Kidney (tissue), 13 donors: ENCODE measurements at regions not wholly inside any gene's neighbourhood (a gene's known extent, or its start where the extent isn't known, plus 50 kb on each side); places are given as distances from the start of the nearest gene placed in this dataset.

Experiments
- DNase-seq, 5 donors: peaks; one replicate each; pipeline ENCODE4 v3.0.0-alpha.2; 2013 to 2020
- FAIRE-seq: peaks from 2 replicates; lab custom pipeline; 2012; peaks lifted over from hg19 to GRCh38; lab: Jason Lieb, UNC
- H3K27ac ChIP-seq, 2 donors: one replicate each; pipeline ENCODE4 v1.7.0; 2013; ENCODE audit warnings: low read depth in 2 of 2, low read length in 2 of 2, inconsistent platforms in 1 of 2
- H3K27me3 ChIP-seq: one replicate; pipeline ENCODE4 v1.7.1; 2013; ENCODE audit warnings: low read length, inconsistent platforms; ENCODE audit not compliant: control insufficient read depth, insufficient read depth
- H3K36me3 ChIP-seq, 3 donors: one replicate each; pipeline versions ENCODE4 v1.7.0 to v1.7.1; 2013; ENCODE audit warnings: low read length in 3 of 3, control low read depth in 1 of 3, inconsistent platforms in 1 of 3; ENCODE audit not compliant: insufficient read depth in 3 of 3, control insufficient read depth in 2 of 3
- H3K4me1 ChIP-seq, 3 donors: one replicate each; pipeline versions ENCODE4 v1.7.0 to v1.7.1; 2013; ENCODE audit warnings: low read length in 3 of 3, inconsistent platforms in 1 of 3, low read depth in 1 of 3; ENCODE audit not compliant: control insufficient read depth in 2 of 3, insufficient read depth in 2 of 3
- H3K4me3 ChIP-seq, 3 donors: one replicate each; pipeline versions ENCODE4 v1.7.0 to v1.8.1; 2013; ENCODE audit warnings: low read length in 3 of 3, control low read depth in 1 of 3, inconsistent platforms in 1 of 3
- H3K9ac ChIP-seq, 3 donors: one replicate each; pipeline versions ENCODE4 v1.7.0 to v1.7.1; 2013; ENCODE audit warnings: low read length in 3 of 3, control low read depth in 1 of 3, inconsistent platforms in 1 of 3
- H3K9me3 ChIP-seq, 3 donors: one replicate each; pipeline versions ENCODE4 v1.7.0 to v1.7.1; 2013; ENCODE audit warnings: low read length in 3 of 3, control low read depth in 1 of 3, inconsistent platforms in 1 of 3; ENCODE audit not compliant: control insufficient read depth in 2 of 3, insufficient read depth in 1 of 3
- intact Hi-C: fragments of 100-400 bp; cut with DNase I; formaldehyde crosslinking; loops from one replicate; pipeline ENCODE4 v1.11.1; 2022
- TF ChIP-seq, protein P1 (sequence below): IDR thresholded peaks from 3 replicates; pipeline ENCODE4 v1.5.1; 2012; ENCODE audit warnings: mild to moderate bottlenecking, moderate library complexity, borderline replicate concordance; ENCODE audit not compliant: insufficient read depth; ENCODE audit errors: extremely low read depth
- donor health status: control.
- donor health status: control.
- donor health status: control.
- donor health status: control.
- donor health status: control.
- donor health status: DM: yes; HTN: yes; CAD: no.
- donor health status: Normal renal cell carcinoma (clear cell type).

GRCh38 chr5:87190687-87191086 is 77.0 kb upstream of the RASA1 start:
- no peak overlapping the region for H3K4me3 ChIP-seq
- intact Hi-C loops, result no loop called here
- no peaks in the 10 kb centered on the region for H3K36me3 ChIP-seq
- TF ChIP-seq, protein P1, sequence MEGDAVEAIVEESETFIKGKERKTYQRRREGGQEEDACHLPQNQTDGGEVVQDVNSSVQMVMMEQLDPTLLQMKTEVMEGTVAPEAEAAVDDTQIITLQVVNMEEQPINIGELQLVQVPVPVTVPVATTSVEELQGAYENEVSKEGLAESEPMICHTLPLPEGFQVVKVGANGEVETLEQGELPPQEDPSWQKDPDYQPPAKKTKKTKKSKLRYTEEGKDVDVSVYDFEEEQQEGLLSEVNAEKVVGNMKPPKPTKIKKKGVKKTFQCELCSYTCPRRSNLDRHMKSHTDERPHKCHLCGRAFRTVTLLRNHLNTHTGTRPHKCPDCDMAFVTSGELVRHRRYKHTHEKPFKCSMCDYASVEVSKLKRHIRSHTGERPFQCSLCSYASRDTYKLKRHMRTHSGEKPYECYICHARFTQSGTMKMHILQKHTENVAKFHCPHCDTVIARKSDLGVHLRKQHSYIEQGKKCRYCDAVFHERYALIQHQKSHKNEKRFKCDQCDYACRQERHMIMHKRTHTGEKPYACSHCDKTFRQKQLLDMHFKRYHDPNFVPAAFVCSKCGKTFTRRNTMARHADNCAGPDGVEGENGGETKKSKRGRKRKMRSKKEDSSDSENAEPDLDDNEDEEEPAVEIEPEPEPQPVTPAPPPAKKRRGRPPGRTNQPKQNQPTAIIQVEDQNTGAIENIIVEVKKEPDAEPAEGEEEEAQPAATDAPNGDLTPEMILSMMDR, result no peak
- no peak overlapping the region for H3K9ac ChIP-seq
- H3K27me3 ChIP-seq, result no peaks in the 10 kb centered on the region
- no peak for FAIRE-seq
- H3K27ac ChIP-seq, result no peak overlapping the region
- no peaks in the 10 kb centered on the region for H3K4me1 ChIP-seq
- H3K9me3 ChIP-seq, result no peaks in the 10 kb centered on the region
- no peak for DNase-seq

- Histone ChIP-seq H3K9ac (no peak overlapping the region), H3K36me3 (no peaks in the 10 kb centered on the region), H3K4me3 (no peak overlapping the region), H3K27ac (no peak overlapping the region), H3K9me3 (no peaks in the 10 kb centered on the region), H3K4me1 (no peaks in the 10 kb centered on the region), H3K27me3 (no peaks in the 10 kb centered on the region)
- no peak for FAIRE-seq
- DNase-seq, result no peak
- intact Hi-C loops, result no loop called here
- TF ChIP-seq, protein P1, result no peak
Measured at GRCh38 chr5:87191645-87192044, 76.0 kb upstream of the RASA1 start.

DNA sequence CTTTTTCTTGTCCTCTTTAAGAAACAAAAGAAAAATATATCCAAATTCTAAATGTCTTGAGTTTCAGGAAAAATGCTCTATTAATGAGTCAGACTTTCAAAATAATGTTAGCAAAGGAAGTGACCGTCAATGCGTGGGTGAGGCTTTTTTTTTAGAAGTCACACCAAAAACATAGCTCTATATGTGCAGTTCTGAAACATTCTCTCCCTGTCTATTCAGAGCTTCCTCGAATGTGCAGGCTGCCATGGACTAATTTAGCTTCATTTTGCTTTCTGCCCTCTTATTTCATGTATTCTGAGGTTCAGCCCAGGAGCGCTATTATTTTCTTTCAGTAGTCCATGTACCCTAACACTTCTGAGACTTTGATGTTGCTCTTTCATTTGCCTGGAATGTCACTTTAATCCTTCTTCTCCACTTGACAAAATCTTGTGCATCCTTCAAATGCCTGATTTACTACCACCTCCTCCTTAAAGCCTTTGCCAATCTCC is 72.5 kb upstream of the RASA1 start:
- Histone ChIP-seq H3K27me3 (no peaks in the 10 kb centered on the region), H3K4me1 (no peaks in the 10 kb centered on the region), H3K27ac (no peak overlapping the region), H3K9ac (no peak overlapping the region), H3K36me3 (no peaks in the 10 kb centered on the region), H3K4me3 (no peak overlapping the region), H3K9me3 (no peaks in the 10 kb centered on the region)
- intact Hi-C loops, result no loop called here
- no peak for FAIRE-seq
- TF ChIP-seq, protein P1, result no peak
- no peak for DNase-seq

DNA sequence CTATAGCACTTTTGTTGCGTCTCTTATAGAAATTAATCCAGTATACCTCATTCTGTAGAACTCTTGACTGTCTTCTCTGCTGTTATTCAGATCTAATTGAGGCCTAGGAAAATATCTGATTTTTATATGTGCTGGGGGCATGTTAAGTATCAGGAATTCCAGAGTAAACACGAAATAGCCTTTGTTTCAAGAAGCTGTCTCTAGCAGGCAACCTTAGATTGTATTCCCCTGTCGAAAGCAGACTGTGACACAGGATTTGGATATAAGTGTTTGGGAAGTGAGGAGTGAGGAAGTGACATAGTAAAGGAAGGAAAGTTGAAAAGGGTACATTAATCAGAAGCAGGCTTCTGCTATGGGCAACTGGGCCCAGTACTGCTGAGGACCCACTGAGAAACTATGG is 72.1 kb upstream of the RASA1 start:
- Histone ChIP-seq H3K27ac (no peak overlapping the region), H3K27me3 (no peaks in the 10 kb centered on the region), H3K9me3 (no peaks in the 10 kb centered on the region), H3K4me3 (no peak overlapping the region), H3K36me3 (no peaks in the 10 kb centered on the region), H3K9ac (no peak overlapping the region), H3K4me1 (no peaks in the 10 kb centered on the region)
- no peak for DNase-seq
- TF ChIP-seq, protein P1, result no peak
- intact Hi-C loops, result no loop called here
- FAIRE-seq, result no peak
